Gastroesophageal sphincter (tissue), 4 donors: ENCODE measurements at regions not wholly inside any gene's neighbourhood (a gene's known extent, or its start where the extent isn't known, plus 50 kb on each side); places are given as distances from the start of the nearest gene placed in this dataset.

Source experiments
- ATAC-seq: fragments of 150-250 bp; one replicate; pipeline ENCODE4 v1.9.1; 2016; ENCODE audit warnings: mild to moderate bottlenecking, moderate library complexity
- H3K27ac ChIP-seq, 4 donors: fragments of 200-600 bp; sonication (generic) in 3 of 4; 1 replicate in 3 of 4; 2 replicates in 1 of 4; pipeline ENCODE4 v1.5.1; 2016 to 2019
- H3K27me3 ChIP-seq: fragments of 200-600 bp; sonication (generic); one replicate; pipeline ENCODE4 v1.5.1; 2019
- H3K36me3 ChIP-seq, 2 donors: fragments of 200-600 bp; sonication (generic); one replicate each; pipeline ENCODE4 v1.5.1; 2019; ENCODE audit warnings: control low read depth in 1 of 2
- H3K4me1 ChIP-seq, 3 donors: fragments of 200-600 bp; sonication (generic); 1 replicate in 2 of 3; 2 replicates in 1 of 3; pipeline ENCODE4 v1.5.1; 2016 to 2019; ENCODE audit warnings: control low read depth in 2 of 3
- H3K4me3 ChIP-seq, 2 donors: fragments of 200-600 bp; sonication (generic); one replicate each; pipeline ENCODE4 v1.5.1; 2019; ENCODE audit warnings: mild to moderate bottlenecking in 1 of 2, moderate library complexity in 1 of 2
- H3K9me3 ChIP-seq, 3 donors: fragments of 200-600 bp; sonication (generic); one replicate each; pipeline ENCODE4 v1.5.1; 2017 to 2019; ENCODE audit warnings: control low read depth in 2 of 3
- EP300 ChIP-seq: sonication (generic); formaldehyde crosslinking; IDR thresholded peaks from one replicate; pipeline ENCODE4 v1.6.1; 2017; ENCODE audit warnings: antibody characterized with exemption, mild to moderate bottlenecking
- POLR2A ChIP-seq, 2 donors: fragments of 450-650 bp; IDR thresholded peaks; one replicate each; pipeline ENCODE4 v1.6.1; 2017; ENCODE audit warnings: antibody characterized with exemption in 2 of 2, mild to moderate bottlenecking in 2 of 2, moderate library complexity in 1 of 2
- POLR2AphosphoS5 ChIP-seq: sonication (generic); formaldehyde crosslinking; IDR thresholded peaks from one replicate; pipeline ENCODE4 v1.6.1; 2017; ENCODE audit warnings: antibody characterized with exemption
- WGBS, 2 donors: methylation state at CpG; one replicate each; pipeline ENCODE4 v1.1.5; 2018; ENCODE audit warnings: low coverage in 1 of 2; 5-methylcytosine and 5-hydroxymethylcytosine counted together
- TF ChIP-seq, protein P1 (sequence below), 4 experiments: fragments of 200-600 bp in 2 of 4; fragments of 450-650 bp in 2 of 4; sonication (generic) in 1 of 4; IDR thresholded peaks; one replicate each; pipeline ENCODE4 v1.5.1; 2017 to 2019; ENCODE audit warnings: antibody characterized with exemption in 4 of 4, mild to moderate bottlenecking in 2 of 4, moderate library complexity in 2 of 4

DNA sequence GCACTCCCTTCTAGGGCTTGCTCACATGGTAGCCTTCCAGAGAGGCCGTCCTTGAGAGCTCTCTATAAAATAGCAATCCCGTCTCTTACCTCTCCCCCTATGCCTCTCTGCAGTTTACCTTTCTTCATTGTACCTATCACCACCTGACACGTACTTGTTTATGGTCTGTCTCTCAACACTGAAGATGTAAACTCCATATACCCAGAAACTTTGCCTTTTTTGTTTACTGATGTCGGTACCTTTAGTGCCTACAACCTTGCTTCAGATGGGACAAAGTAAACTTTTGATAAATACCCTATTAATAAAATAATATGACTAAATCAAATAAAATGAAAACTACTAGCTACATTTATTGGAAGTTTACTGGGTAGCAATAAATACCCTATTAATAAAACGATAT lies 220.6 kb downstream of the GPAM start:
- TF ChIP-seq POLR2AphosphoS5, result no peak
- TF ChIP-seq POLR2A (IDR thresholded peaks at IDR 0.05), result no peak
- 76 to 86% methylated on average over 4 to 5 of the region's 5 CpGs for WGBS, 2 donors
- H3K27ac ChIP-seq, result no peak overlapping the region
- H3K36me3 ChIP-seq, result no peaks in the 10 kb centered on the region
- ATAC-seq, result no peak
- H3K4me1 ChIP-seq, result no peaks in the 10 kb centered on the region
- no peaks in the 10 kb centered on the region for H3K9me3 ChIP-seq
- H3K27me3 ChIP-seq, result no peaks in the 10 kb centered on the region
- H3K4me3 ChIP-seq, result no peak overlapping the region

DNA sequence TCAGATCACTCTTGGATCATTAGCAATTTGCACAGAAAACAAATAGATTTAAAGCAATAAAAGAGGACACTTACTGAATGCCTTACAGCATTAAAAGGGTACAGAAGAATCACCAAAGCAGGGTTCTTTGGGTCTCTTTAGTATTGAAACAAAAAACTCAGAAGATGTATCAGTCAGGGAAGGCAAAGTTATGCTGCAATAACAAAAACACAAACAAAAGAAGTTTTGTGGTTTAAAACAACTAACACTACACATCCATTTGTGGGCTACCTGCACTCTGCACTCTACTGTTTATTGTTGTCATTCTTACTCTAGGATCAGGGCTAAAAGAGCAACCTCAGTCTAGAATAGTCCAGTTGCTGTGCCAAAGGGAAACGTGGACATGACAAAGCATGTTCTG lies 216.4 kb downstream of the GPAM start:
- no peak overlapping the region for H3K4me3 ChIP-seq
- H3K36me3 ChIP-seq, result no peaks in the 10 kb centered on the region
- 50 to 88% methylated on average over 1 of the region's 1 CpG for WGBS, 2 donors
- H3K27me3 ChIP-seq, result no peaks in the 10 kb centered on the region
- ATAC-seq, result no peak
- TF ChIP-seq EP300 (no peak), POLR2AphosphoS5 (no peak), POLR2A (IDR thresholded peaks at IDR 0.05) (no peak)
- TF ChIP-seq, protein P1, sequence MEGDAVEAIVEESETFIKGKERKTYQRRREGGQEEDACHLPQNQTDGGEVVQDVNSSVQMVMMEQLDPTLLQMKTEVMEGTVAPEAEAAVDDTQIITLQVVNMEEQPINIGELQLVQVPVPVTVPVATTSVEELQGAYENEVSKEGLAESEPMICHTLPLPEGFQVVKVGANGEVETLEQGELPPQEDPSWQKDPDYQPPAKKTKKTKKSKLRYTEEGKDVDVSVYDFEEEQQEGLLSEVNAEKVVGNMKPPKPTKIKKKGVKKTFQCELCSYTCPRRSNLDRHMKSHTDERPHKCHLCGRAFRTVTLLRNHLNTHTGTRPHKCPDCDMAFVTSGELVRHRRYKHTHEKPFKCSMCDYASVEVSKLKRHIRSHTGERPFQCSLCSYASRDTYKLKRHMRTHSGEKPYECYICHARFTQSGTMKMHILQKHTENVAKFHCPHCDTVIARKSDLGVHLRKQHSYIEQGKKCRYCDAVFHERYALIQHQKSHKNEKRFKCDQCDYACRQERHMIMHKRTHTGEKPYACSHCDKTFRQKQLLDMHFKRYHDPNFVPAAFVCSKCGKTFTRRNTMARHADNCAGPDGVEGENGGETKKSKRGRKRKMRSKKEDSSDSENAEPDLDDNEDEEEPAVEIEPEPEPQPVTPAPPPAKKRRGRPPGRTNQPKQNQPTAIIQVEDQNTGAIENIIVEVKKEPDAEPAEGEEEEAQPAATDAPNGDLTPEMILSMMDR (IDR thresholded peaks at IDR 0.05), result no peak
- no peaks in the 10 kb centered on the region for H3K9me3 ChIP-seq
- no peaks in the 10 kb centered on the region for H3K4me1 ChIP-seq
- no peak overlapping the region for H3K27ac ChIP-seq

DNA sequence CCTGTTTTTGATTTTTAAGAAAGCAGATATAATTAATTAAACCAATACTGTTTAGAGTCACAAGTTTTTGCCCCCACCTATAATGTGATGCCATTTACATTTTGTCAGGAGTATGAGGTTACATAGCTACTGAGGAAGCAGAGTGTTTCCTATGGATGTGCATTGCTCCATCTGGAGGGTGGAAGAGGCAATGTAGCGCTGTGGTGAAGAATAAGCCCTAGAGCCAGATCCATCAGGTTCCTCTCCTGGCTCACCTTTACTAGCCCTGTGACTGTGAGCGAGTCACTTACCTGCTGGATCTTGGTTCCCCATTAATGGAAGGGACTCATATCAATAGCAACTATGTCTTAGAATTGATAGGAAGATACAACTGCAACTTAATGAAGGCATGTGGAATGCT lies 216.0 kb downstream of the GPAM start:
- no peaks in the 10 kb centered on the region for H3K4me1 ChIP-seq
- no peaks in the 10 kb centered on the region for H3K36me3 ChIP-seq
- WGBS, 2 donors, result 100% methylated on average over 1 to 2 of the region's 2 CpGs
- H3K9me3 ChIP-seq, result no peaks in the 10 kb centered on the region
- TF ChIP-seq POLR2AphosphoS5, result no peak
- TF ChIP-seq, protein P1 (IDR thresholded peaks at IDR 0.05), result no peak
- no peak for TF ChIP-seq POLR2A (IDR thresholded peaks at IDR 0.05)
- TF ChIP-seq EP300, result no peak
- no peaks in the 10 kb centered on the region for H3K27me3 ChIP-seq
- no peak overlapping the region for H3K27ac ChIP-seq
- H3K4me3 ChIP-seq, result no peak overlapping the region
- ATAC-seq, result no peak

- TF ChIP-seq POLR2A (IDR thresholded peaks at IDR 0.05), result no peak
- TF ChIP-seq EP300, result no peak
- TF ChIP-seq POLR2AphosphoS5, result no peak
- TF ChIP-seq, protein P1 (IDR thresholded peaks at IDR 0.05), result no peak
- no peak overlapping the region for H3K27ac ChIP-seq
- no peaks in the 10 kb centered on the region for H3K9me3 ChIP-seq
- H3K4me1 ChIP-seq, result no peaks in the 10 kb centered on the region
- H3K4me3 ChIP-seq, result no peak overlapping the region
- no peaks in the 10 kb centered on the region for H3K27me3 ChIP-seq
- H3K36me3 ChIP-seq, result no peaks in the 10 kb centered on the region
- WGBS, 2 donors, result 67 to 75% methylated on average over 3 of the region's 3 CpGs
- no peak for ATAC-seq
These were observed 214.9 kb downstream of the GPAM start for GRCh38 chr10:111968647-111969046.

GRCh38 chr10:111970111-111970510 lies 213.5 kb downstream of the GPAM start:
- H3K9me3 ChIP-seq, result no peaks in the 10 kb centered on the region
- no peak overlapping the region for H3K4me3 ChIP-seq
- ATAC-seq, result no peak
- 92 to 93% methylated on average over 2 to 5 of the region's 5 CpGs for WGBS, 2 donors
- no peaks in the 10 kb centered on the region for H3K4me1 ChIP-seq
- H3K36me3 ChIP-seq, result no peaks in the 10 kb centered on the region
- no peaks in the 10 kb centered on the region for H3K27me3 ChIP-seq
- H3K27ac ChIP-seq, result no peak overlapping the region
- TF ChIP-seq POLR2A (IDR thresholded peaks at IDR 0.05) (no peak), POLR2AphosphoS5 (no peak), EP300 (no peak)
- TF ChIP-seq, protein P1 (IDR thresholded peaks at IDR 0.05), result no peak
